PFSK-1 (cell line): ENCODE measurements at regions not wholly inside any gene's neighbourhood (a gene's known extent, or its start where the extent isn't known, plus 50 kb on each side); places are given as distances from the start of the nearest gene placed in this dataset.

ENCODE experiments used
- POLR2AphosphoS5 ChIP-seq: IDR thresholded peaks from 2 replicates; pipeline ENCODE4 v1.6.1; 2012; ENCODE audit warnings: low read depth, mild to moderate bottlenecking, control low read depth, low read length, moderate library complexity
- REST ChIP-seq, 2 experiments: IDR thresholded peaks; 2 replicates each; pipeline versions ENCODE4 v1.6.1 to v1.8.0; 2011 to 2012; ENCODE audit warnings: low read depth in 2 of 2, low read length in 2 of 2, control low read depth in 1 of 2, inconsistent platforms in 1 of 2, mild to moderate bottlenecking in 1 of 2, moderate library complexity in 1 of 2; ENCODE audit not compliant: insufficient read depth in 1 of 2
- TAF1 ChIP-seq: IDR thresholded peaks from 2 replicates; pipeline ENCODE4 v1.6.1; 2012; ENCODE audit warnings: low read length, control low read depth, borderline replicate concordance; ENCODE audit not compliant: insufficient read depth

- TF ChIP-seq REST (IDR thresholded peaks at IDR 0.05; ENCODE audit: insufficient read depth in 1 of 2, low read depth in 2 of 2, low read length in 2 of 2) (no peak), POLR2AphosphoS5 (no peak), TAF1 (peak; percentile 33; the same call in 1 of the 2 replicates)
These were observed 64.7 kb upstream of the CTSC start for GRCh38 chr11:88402192-88402715.
